Tibial nerve (tissue), 3 donors: ENCODE measurements at regions not wholly inside any gene's neighbourhood (a gene's known extent, or its start where the extent isn't known, plus 50 kb on each side); places are given as distances from the start of the nearest gene placed in this dataset.

Experiments used
- POLR2A ChIP-seq, 2 donors: fragments of 450-650 bp; IDR thresholded peaks; one replicate each; pipeline ENCODE4 v1.6.1; 2017; ENCODE audit warnings: antibody characterized with exemption in 2 of 2, mild to moderate bottlenecking in 2 of 2, moderate library complexity in 2 of 2
- TF ChIP-seq, protein P1 (sequence below), 5 experiments: fragments of 200-600 bp in 3 of 5; fragments of 450-650 bp in 2 of 5; sonication (generic) in 3 of 5; IDR thresholded peaks; one replicate each; pipeline ENCODE4 v1.5.1; 2016 to 2019; ENCODE audit warnings: antibody characterized with exemption in 5 of 5, mild to moderate bottlenecking in 3 of 5, moderate library complexity in 2 of 5

DNA sequence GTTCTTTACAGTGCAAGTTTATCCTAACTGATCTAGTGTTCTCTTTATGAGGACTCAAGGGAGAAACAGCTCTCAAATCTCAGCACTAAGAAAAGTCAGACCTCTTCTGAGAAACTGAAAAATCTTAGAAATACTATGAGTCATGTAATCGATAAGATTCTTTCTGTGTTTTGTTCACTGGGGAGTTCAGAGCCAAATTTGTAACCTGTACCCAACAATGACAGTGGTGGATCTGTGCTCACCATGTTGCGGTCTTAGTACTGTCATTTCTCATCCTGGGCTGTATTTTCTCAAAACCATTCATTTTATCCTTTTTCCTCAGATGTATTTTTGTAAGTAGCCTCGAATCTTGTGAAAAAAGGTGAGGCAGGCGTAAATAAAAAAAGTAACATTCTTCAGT is 146.4 kb downstream of the ACER2 start:
- TF ChIP-seq POLR2A (IDR thresholded peaks at IDR 0.05) = no peak
- TF ChIP-seq, protein P1, sequence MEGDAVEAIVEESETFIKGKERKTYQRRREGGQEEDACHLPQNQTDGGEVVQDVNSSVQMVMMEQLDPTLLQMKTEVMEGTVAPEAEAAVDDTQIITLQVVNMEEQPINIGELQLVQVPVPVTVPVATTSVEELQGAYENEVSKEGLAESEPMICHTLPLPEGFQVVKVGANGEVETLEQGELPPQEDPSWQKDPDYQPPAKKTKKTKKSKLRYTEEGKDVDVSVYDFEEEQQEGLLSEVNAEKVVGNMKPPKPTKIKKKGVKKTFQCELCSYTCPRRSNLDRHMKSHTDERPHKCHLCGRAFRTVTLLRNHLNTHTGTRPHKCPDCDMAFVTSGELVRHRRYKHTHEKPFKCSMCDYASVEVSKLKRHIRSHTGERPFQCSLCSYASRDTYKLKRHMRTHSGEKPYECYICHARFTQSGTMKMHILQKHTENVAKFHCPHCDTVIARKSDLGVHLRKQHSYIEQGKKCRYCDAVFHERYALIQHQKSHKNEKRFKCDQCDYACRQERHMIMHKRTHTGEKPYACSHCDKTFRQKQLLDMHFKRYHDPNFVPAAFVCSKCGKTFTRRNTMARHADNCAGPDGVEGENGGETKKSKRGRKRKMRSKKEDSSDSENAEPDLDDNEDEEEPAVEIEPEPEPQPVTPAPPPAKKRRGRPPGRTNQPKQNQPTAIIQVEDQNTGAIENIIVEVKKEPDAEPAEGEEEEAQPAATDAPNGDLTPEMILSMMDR (IDR thresholded peaks at IDR 0.05) = no peak
